HCT116 (cell line): ENCODE measurements at regions not wholly inside any gene's neighbourhood (a gene's known extent, or its start where the extent isn't known, plus 50 kb on each side); places are given as distances from the start of the nearest gene placed in this dataset.

Source experiments
- ATAC-seq: fragments of 200-7000 bp; cut with Tn5 transposase; 2 replicates; pipeline ENCODE4 v1.9.1; 2020; ENCODE audit warnings: mild to moderate bottlenecking, moderate library complexity
- BruUV-seq: library from RNA; stranded (reverse); fragments of 400-500 nt; replicated peaks from 2 replicates; lab custom pipeline; 2021; lab: Mats Ljungman, UMichigan
- CTCF ChIA-PET: fragments of 300-600 bp; sonication (Branson Sonifier 250); formaldehyde crosslinking; loops from one replicate; lab custom pipeline; 2021; ENCODE audit warnings: antibody characterized with exemption; lab: Charles Lee
- POLR2A ChIA-PET: fragments of 300-600, 350-600 bp; sonication (Branson Sonifier 250); formaldehyde crosslinking; loops from one replicate; lab custom pipeline; 2021; ENCODE audit warnings: antibody characterized with exemption; lab: Charles Lee
- RAD21 ChIA-PET, 2 experiments: fragments of 300-600 bp; sonication (Branson Sonifier 250); formaldehyde crosslinking; loops; one replicate each; lab custom pipeline; 2023; ENCODE audit warnings: low total read pairs in 2 of 2; ENCODE audit not compliant: uncharacterized antibody in 2 of 2, unreplicated experiment in 2 of 2, low non-redundant PET in 1 of 2; lab: Charles Lee
- DNase-seq: peaks from one replicate; pipeline ENCODE4 v3.0.0-alpha.2; 2010; ENCODE audit warnings: low read depth, low spot score
- H2AFZ ChIP-seq: fragments of 200-600 bp; shearing (Covaris generic), sonication (generic); 2 replicates; pipeline ENCODE4 v1.6.1; 2017; ENCODE audit warnings: low read depth, mixed run types, mixed read lengths, antibody characterized with exemption, low read length; ENCODE audit not compliant: poor library complexity, severe bottlenecking
- H3K27ac ChIP-seq: 2 replicates; pipeline ENCODE4 v1.5.1; 2012; ENCODE audit warnings: low read depth, low read length
- H3K27me3 ChIP-seq: fragments of 200-600 bp; sonication (generic); 2 replicates; pipeline ENCODE4 v1.6.1; 2016; ENCODE audit warnings: mixed run types, low read length, mixed read lengths; ENCODE audit not compliant: insufficient read depth
- H3K36me3 ChIP-seq, 2 experiments: fragments of 200-500 bp in 1 of 2; fragments of 200-600 bp in 1 of 2; sonication (Bioruptor generic) in 1 of 2; sonication (generic) in 1 of 2; 2 replicates each; pipeline versions ENCODE4 v1.5.1 to v1.6.1; 2014 to 2016; ENCODE audit warnings: low read length in 2 of 2, inconsistent platforms in 1 of 2, mixed read lengths in 1 of 2, mixed run types in 1 of 2; ENCODE audit not compliant: insufficient read depth in 2 of 2, control insufficient read depth in 1 of 2
- H3K4me1 ChIP-seq, 2 experiments: fragments of 200-600 bp in 1 of 2; sonication (generic) in 1 of 2; 2 replicates each; pipeline versions ENCODE4 v1.5.1 to v1.6.1; 2012 to 2017; ENCODE audit warnings: low read length in 2 of 2, inconsistent platforms in 1 of 2, mild to moderate bottlenecking in 1 of 2, mixed read lengths in 1 of 2, mixed run types in 1 of 2, moderate library complexity in 1 of 2; ENCODE audit not compliant: insufficient read depth in 2 of 2, control insufficient read depth in 1 of 2
- H3K4me2 ChIP-seq: fragments of 200-600 bp; sonication (generic); 2 replicates; pipeline ENCODE4 v1.6.1; 2017; ENCODE audit warnings: mixed run types, low read length, mixed read lengths
- H3K4me3 ChIP-seq, 2 experiments: fragments of 200-600 bp in 1 of 2; sonication (generic) in 1 of 2; replicated peaks in 1 of 2; 2 replicates each; pipeline ENCODE4 v1.5.1; 2011 to 2016; ENCODE audit warnings: low read length in 2 of 2, control low read depth in 1 of 2, low read depth in 1 of 2, mild to moderate bottlenecking in 1 of 2, mixed read lengths in 1 of 2, mixed run types in 1 of 2
- H3K79me2 ChIP-seq: fragments of 200-600 bp; sonication (generic); 2 replicates; pipeline ENCODE4 v1.6.1; 2017; ENCODE audit warnings: mild to moderate bottlenecking, mixed run types, low read length, moderate library complexity, mixed read lengths; ENCODE audit not compliant: insufficient read depth
- H3K9ac ChIP-seq: fragments of 200-600 bp; sonication (generic); 2 replicates; pipeline ENCODE4 v1.6.1; 2016; ENCODE audit warnings: low read length, mixed read lengths
- H3K9me2 ChIP-seq: fragments of 200-600 bp; sonication (generic), shearing (Covaris generic); 2 replicates; pipeline ENCODE4 v1.6.1; 2017; ENCODE audit warnings: mixed run types, mild to moderate bottlenecking, moderate library complexity; ENCODE audit not compliant: insufficient read depth
- H3K9me3 ChIP-seq, 2 experiments: fragments of 200-500 bp in 1 of 2; fragments of 200-600 bp in 1 of 2; sonication (Bioruptor generic) in 1 of 2; sonication (generic) in 1 of 2; 2 replicates each; pipeline ENCODE4 v1.6.1; 2014 to 2017; ENCODE audit warnings: low read length in 2 of 2, mixed read lengths in 2 of 2, inconsistent platforms in 1 of 2, low read depth in 1 of 2, mild to moderate bottlenecking in 1 of 2, mixed run types in 1 of 2, moderate library complexity in 1 of 2; ENCODE audit not compliant: control insufficient read depth in 1 of 2, insufficient read depth in 1 of 2
- H4K20me1 ChIP-seq: fragments of 200-600 bp; sonication (generic), shearing (Covaris generic); 2 replicates; pipeline ENCODE4 v1.6.1; 2017; ENCODE audit warnings: mixed run types, mild to moderate bottlenecking, moderate library complexity; ENCODE audit not compliant: insufficient read depth
- CBX3 ChIP-seq: IDR thresholded peaks from 2 replicates; pipeline ENCODE4 v1.6.1; 2012; ENCODE audit warnings: low read depth
- CEBPB ChIP-seq: IDR thresholded peaks from 2 replicates; pipeline ENCODE4 v1.6.1; 2012; ENCODE audit warnings: low read depth
- EGR1 ChIP-seq: IDR thresholded peaks from 2 replicates; pipeline ENCODE4 v1.6.1; 2012; ENCODE audit warnings: low read depth
- ELF1 ChIP-seq: IDR thresholded peaks from 2 replicates; pipeline ENCODE4 v1.6.1; 2012; ENCODE audit warnings: low read depth, borderline replicate concordance
- EZH2phosphoT487 ChIP-seq: fragments of 200-600 bp; IDR thresholded peaks from 2 replicates; pipeline ENCODE4 v1.6.1; 2018; ENCODE audit warnings: antibody characterized with exemption, borderline replicate concordance
- FOSL1 ChIP-seq: IDR thresholded peaks from 2 replicates; pipeline ENCODE4 v1.6.1; 2012; ENCODE audit warnings: low read depth
- JUND ChIP-seq: IDR thresholded peaks from 2 replicates; pipeline ENCODE4 v1.6.1; 2012
- POLR2A ChIP-seq: IDR thresholded peaks from 2 replicates; pipeline ENCODE4 v1.7.0; 2011; ENCODE audit warnings: borderline replicate concordance; ENCODE audit not compliant: insufficient read depth, insufficient read length; ENCODE audit errors: extremely low read depth
- POLR2AphosphoS5 ChIP-seq: IDR thresholded peaks from 2 replicates; pipeline ENCODE4 v1.6.1; 2011; ENCODE audit warnings: mild to moderate bottlenecking, low read depth, low read length, moderate library complexity
- RAD21 ChIP-seq: IDR thresholded peaks from 2 replicates; pipeline ENCODE4 v1.6.1; 2012; ENCODE audit warnings: low read depth, mild to moderate bottlenecking
- SRF ChIP-seq: IDR thresholded peaks from 2 replicates; pipeline ENCODE4 v1.6.1; 2012; ENCODE audit warnings: low read depth
- TCF7L2 ChIP-seq: IDR thresholded peaks from 2 replicates; pipeline ENCODE4 v1.7.0; 2011; ENCODE audit warnings: borderline replicate concordance, inconsistent platforms; ENCODE audit not compliant: insufficient read depth, insufficient read length; ENCODE audit errors: extremely low read depth
- YY1 ChIP-seq: IDR thresholded peaks from 2 replicates; pipeline ENCODE4 v1.6.1; 2011; ENCODE audit warnings: low read length, low read depth, moderate library complexity, mild to moderate bottlenecking; ENCODE audit not compliant: insufficient replicate concordance; ENCODE audit errors: extremely low read depth
- ZFX ChIP-seq: fragments of 450-650 bp; IDR thresholded peaks from 2 replicates; pipeline ENCODE4 v1.6.1; 2017
- intact Hi-C: fragments of 100-400 bp; cut with micrococcal nuclease; formaldehyde crosslinking; loops from 2 replicates; pipeline ENCODE4 v1.10.0; 2022
- TF ChIP-seq, protein P1 (sequence below): IDR thresholded peaks from 2 replicates; pipeline ENCODE4 v1.6.1; 2012
- TF ChIP-seq, protein P2 (sequence below): IDR thresholded peaks from 2 replicates; pipeline ENCODE4 v1.6.1; 2011; ENCODE audit warnings: mild to moderate bottlenecking, low read length, moderate library complexity; ENCODE audit not compliant: insufficient replicate concordance; ENCODE audit errors: extremely low read depth
- TF ChIP-seq, protein P3 (sequence below), 3 experiments: fragments of 200-600 bp in 1 of 3; sonication (generic) in 1 of 3; IDR thresholded peaks in 2 of 3; conservative IDR thresholded peaks in 1 of 3; 2 replicates each; pipeline ENCODE4 v1.5.1; 2012 to 2017; ENCODE audit warnings: low read depth in 2 of 3, low read length in 2 of 3, antibody characterized with exemption in 1 of 3, borderline replicate concordance in 1 of 3, control low read depth in 1 of 3, mild to moderate bottlenecking in 1 of 3, mixed read lengths in 1 of 3, mixed run types in 1 of 3, moderate library complexity in 1 of 3; ENCODE audit not compliant: insufficient read depth in 1 of 3
- TF ChIP-seq, protein P4 (sequence below): IDR thresholded peaks from 2 replicates; pipeline ENCODE4 v1.6.1; 2012; ENCODE audit warnings: low read depth
- TF ChIP-seq, protein P5 (sequence below): IDR thresholded peaks from 2 replicates; pipeline ENCODE4 v1.6.1; 2012

DNA sequence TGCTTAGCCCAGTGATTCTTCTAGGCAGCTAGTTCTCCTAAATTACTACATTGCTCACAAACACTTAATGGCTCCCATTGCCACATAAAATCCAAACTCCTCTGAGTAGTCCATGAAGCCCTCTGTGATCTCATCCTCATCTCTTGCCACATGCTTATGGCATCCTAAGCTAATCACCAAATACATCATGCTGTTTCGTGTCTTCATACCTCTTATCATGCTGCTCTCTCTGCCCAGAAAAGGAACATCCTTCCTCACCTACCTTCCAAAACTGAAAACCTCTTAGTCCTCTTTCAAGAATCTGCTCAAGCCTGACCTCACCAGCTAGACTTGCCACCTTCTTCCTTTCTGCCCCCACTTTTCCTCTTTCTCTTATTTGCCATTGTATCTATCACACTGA, 108.5 kb downstream of the DUSP6 start:
- no peaks in the 10 kb centered on the region for H3K9me3 ChIP-seq
- no peak overlapping the region for H3K4me3 ChIP-seq
- peaks cover 3 to 7% of the 10 kb centered on the region in 2 experiments; a peak in 2 of 4 replicates for H3K4me1 ChIP-seq
- no peak overlapping the region for H2AFZ ChIP-seq
- no peak for ATAC-seq
- no peaks in the 10 kb centered on the region for H3K27me3 ChIP-seq
- H3K36me3 ChIP-seq = no peaks in the 10 kb centered on the region
- RAD21 ChIA-PET = no interaction called here
- H3K79me2 ChIP-seq = no peaks in the 10 kb centered on the region
- H3K9ac ChIP-seq = no peak overlapping the region
- BruUV-seq = no TSS peak
- H3K4me2 ChIP-seq = no peak overlapping the region
- CTCF ChIA-PET = no interaction called here
- POLR2A ChIA-PET = no interaction called here
- no peaks in the 10 kb centered on the region for H3K9me2 ChIP-seq
- TF ChIP-seq SRF (no peak), POLR2A (no peak), ELF1 (no peak), POLR2AphosphoS5 (no peak), RAD21 (no peak), CEBPB (no peak), EGR1 (no peak), ZFX (no peak), EZH2phosphoT487 (no peak), JUND (no peak), FOSL1 (no peak), CBX3 (no peak), YY1 (no peak), TCF7L2 (no peak)
- TF ChIP-seq, protein P1, sequence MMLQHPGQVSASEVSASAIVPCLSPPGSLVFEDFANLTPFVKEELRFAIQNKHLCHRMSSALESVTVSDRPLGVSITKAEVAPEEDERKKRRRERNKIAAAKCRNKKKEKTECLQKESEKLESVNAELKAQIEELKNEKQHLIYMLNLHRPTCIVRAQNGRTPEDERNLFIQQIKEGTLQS = no peak
- TF ChIP-seq, protein P2, sequence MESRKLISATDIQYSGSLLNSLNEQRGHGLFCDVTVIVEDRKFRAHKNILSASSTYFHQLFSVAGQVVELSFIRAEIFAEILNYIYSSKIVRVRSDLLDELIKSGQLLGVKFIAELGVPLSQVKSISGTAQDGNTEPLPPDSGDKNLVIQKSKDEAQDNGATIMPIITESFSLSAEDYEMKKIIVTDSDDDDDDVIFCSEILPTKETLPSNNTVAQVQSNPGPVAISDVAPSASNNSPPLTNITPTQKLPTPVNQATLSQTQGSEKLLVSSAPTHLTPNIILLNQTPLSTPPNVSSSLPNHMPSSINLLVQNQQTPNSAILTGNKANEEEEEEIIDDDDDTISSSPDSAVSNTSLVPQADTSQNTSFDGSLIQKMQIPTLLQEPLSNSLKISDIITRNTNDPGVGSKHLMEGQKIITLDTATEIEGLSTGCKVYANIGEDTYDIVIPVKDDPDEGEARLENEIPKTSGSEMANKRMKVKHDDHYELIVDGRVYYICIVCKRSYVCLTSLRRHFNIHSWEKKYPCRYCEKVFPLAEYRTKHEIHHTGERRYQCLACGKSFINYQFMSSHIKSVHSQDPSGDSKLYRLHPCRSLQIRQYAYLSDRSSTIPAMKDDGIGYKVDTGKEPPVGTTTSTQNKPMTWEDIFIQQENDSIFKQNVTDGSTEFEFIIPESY = no peak
- TF ChIP-seq, protein P3, sequence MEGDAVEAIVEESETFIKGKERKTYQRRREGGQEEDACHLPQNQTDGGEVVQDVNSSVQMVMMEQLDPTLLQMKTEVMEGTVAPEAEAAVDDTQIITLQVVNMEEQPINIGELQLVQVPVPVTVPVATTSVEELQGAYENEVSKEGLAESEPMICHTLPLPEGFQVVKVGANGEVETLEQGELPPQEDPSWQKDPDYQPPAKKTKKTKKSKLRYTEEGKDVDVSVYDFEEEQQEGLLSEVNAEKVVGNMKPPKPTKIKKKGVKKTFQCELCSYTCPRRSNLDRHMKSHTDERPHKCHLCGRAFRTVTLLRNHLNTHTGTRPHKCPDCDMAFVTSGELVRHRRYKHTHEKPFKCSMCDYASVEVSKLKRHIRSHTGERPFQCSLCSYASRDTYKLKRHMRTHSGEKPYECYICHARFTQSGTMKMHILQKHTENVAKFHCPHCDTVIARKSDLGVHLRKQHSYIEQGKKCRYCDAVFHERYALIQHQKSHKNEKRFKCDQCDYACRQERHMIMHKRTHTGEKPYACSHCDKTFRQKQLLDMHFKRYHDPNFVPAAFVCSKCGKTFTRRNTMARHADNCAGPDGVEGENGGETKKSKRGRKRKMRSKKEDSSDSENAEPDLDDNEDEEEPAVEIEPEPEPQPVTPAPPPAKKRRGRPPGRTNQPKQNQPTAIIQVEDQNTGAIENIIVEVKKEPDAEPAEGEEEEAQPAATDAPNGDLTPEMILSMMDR (IDR thresholded peaks at IDR 0.05 in 2 of 3, conservative IDR thresholded peaks at IDR 0.05 in 1 of 3; ENCODE audit: borderline replicate concordance in 1 of 3, insufficient read depth in 1 of 3, low read depth in 2 of 3, low read length in 2 of 3) = no peak
- TF ChIP-seq, protein P4, sequence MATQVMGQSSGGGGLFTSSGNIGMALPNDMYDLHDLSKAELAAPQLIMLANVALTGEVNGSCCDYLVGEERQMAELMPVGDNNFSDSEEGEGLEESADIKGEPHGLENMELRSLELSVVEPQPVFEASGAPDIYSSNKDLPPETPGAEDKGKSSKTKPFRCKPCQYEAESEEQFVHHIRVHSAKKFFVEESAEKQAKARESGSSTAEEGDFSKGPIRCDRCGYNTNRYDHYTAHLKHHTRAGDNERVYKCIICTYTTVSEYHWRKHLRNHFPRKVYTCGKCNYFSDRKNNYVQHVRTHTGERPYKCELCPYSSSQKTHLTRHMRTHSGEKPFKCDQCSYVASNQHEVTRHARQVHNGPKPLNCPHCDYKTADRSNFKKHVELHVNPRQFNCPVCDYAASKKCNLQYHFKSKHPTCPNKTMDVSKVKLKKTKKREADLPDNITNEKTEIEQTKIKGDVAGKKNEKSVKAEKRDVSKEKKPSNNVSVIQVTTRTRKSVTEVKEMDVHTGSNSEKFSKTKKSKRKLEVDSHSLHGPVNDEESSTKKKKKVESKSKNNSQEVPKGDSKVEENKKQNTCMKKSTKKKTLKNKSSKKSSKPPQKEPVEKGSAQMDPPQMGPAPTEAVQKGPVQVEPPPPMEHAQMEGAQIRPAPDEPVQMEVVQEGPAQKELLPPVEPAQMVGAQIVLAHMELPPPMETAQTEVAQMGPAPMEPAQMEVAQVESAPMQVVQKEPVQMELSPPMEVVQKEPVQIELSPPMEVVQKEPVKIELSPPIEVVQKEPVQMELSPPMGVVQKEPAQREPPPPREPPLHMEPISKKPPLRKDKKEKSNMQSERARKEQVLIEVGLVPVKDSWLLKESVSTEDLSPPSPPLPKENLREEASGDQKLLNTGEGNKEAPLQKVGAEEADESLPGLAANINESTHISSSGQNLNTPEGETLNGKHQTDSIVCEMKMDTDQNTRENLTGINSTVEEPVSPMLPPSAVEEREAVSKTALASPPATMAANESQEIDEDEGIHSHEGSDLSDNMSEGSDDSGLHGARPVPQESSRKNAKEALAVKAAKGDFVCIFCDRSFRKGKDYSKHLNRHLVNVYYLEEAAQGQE = no peak
- TF ChIP-seq, protein P5, sequence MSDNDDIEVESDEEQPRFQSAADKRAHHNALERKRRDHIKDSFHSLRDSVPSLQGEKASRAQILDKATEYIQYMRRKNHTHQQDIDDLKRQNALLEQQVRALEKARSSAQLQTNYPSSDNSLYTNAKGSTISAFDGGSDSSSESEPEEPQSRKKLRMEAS = no peak
- TF ChIP-seq, all 23 proteins: peak for 0
- DNase-seq = no peak
- no peaks in the 10 kb centered on the region for H4K20me1 ChIP-seq
- intact Hi-C loops = no loop called here
- H3K27ac ChIP-seq = no peak overlapping the region
